H9 (cell line): ENCODE measurements at regions not wholly inside any gene's neighbourhood (a gene's known extent, or its start where the extent isn't known, plus 50 kb on each side); places are given as distances from the start of the nearest gene placed in this dataset.

ENCODE experiments used
- DNase-seq: peaks from one replicate; pipeline ENCODE4 v3.0.0-alpha.2; 2017
- H2AFZ ChIP-seq: one replicate; pipeline ENCODE4 v1.6.1; 2013; ENCODE audit warnings: mild to moderate bottlenecking, low read length, control low read depth, moderate library complexity
- H2AK5ac ChIP-seq: 2 replicates; pipeline ENCODE4 v1.6.1; 2013; ENCODE audit warnings: low read length, control low read depth, mixed read lengths; ENCODE audit not compliant: insufficient read length
- H2BK120ac ChIP-seq: one replicate; pipeline ENCODE4 v1.6.1; 2013; ENCODE audit warnings: low read depth, mild to moderate bottlenecking, low read length, control low read depth, inconsistent platforms; ENCODE audit not compliant: poor library complexity, severe bottlenecking
- H2BK12ac ChIP-seq: 2 replicates; pipeline ENCODE4 v1.6.1; 2013; ENCODE audit warnings: low read length, control low read depth, mixed read lengths, low read depth; ENCODE audit not compliant: insufficient read length
- H2BK15ac ChIP-seq: 2 replicates; pipeline ENCODE4 v1.6.1; 2013; ENCODE audit warnings: low read depth, low read length, control low read depth
- H2BK20ac ChIP-seq: one replicate; pipeline ENCODE4 v1.6.1; 2013; ENCODE audit warnings: low read depth, mild to moderate bottlenecking, low read length, control low read depth, inconsistent platforms; ENCODE audit not compliant: poor library complexity, severe bottlenecking
- H2BK5ac ChIP-seq: 2 replicates; pipeline ENCODE4 v1.6.1; 2013; ENCODE audit warnings: low read length, control low read depth, mixed read lengths; ENCODE audit not compliant: insufficient read length
- H3K14ac ChIP-seq: 2 replicates; pipeline ENCODE4 v1.6.1; 2013; ENCODE audit warnings: low read length, control low read depth; ENCODE audit not compliant: insufficient read depth
- H3K18ac ChIP-seq: 2 replicates; pipeline ENCODE4 v1.6.1; 2013; ENCODE audit warnings: low read depth, mild to moderate bottlenecking, mixed read lengths, low read length, control low read depth; ENCODE audit not compliant: insufficient read length
- H3K23ac ChIP-seq: 2 replicates; pipeline ENCODE4 v1.6.1; 2013; ENCODE audit warnings: low read length, control low read depth, mixed read lengths, low read depth; ENCODE audit not compliant: insufficient read length
- H3K23me2 ChIP-seq: 2 replicates; pipeline ENCODE4 v1.6.1; 2013; ENCODE audit warnings: low read depth, mild to moderate bottlenecking, mixed read lengths, low read length, control low read depth; ENCODE audit not compliant: insufficient read length, poor library complexity, severe bottlenecking
- H3K27ac ChIP-seq: 2 replicates; pipeline ENCODE4 v1.5.1; 2013; ENCODE audit warnings: low read length, control low read depth, mixed read lengths, low read depth; ENCODE audit not compliant: insufficient read length
- H3K27me3 ChIP-seq: 2 replicates; pipeline ENCODE4 v1.6.1; 2013; ENCODE audit warnings: low read length, control low read depth, inconsistent platforms; ENCODE audit not compliant: insufficient read depth
- H3K4ac ChIP-seq: 2 replicates; pipeline ENCODE4 v1.6.1; 2013; ENCODE audit warnings: low read depth, mild to moderate bottlenecking, control low read depth, inconsistent platforms, low read length, moderate library complexity
- H3K4me1 ChIP-seq: 2 replicates; pipeline ENCODE4 v1.6.1; 2013; ENCODE audit warnings: low read length, control low read depth, inconsistent platforms; ENCODE audit not compliant: insufficient read depth
- H3K4me2 ChIP-seq: 2 replicates; pipeline ENCODE4 v1.6.1; 2013; ENCODE audit warnings: low read length, control low read depth, mixed read lengths; ENCODE audit not compliant: insufficient read length, insufficient read depth
- H3K56ac ChIP-seq: 2 replicates; pipeline ENCODE4 v1.6.1; 2013; ENCODE audit warnings: low read depth, mild to moderate bottlenecking, mixed read lengths, low read length, control low read depth; ENCODE audit not compliant: insufficient read length
- H3K79me1 ChIP-seq: 2 replicates; pipeline ENCODE4 v1.6.1; 2013; ENCODE audit warnings: low read depth, mild to moderate bottlenecking, moderate library complexity, low read length, control low read depth, inconsistent platforms; ENCODE audit not compliant: insufficient read depth, poor library complexity, severe bottlenecking
- H3K79me2 ChIP-seq: 2 replicates; pipeline ENCODE4 v1.6.1; 2013; ENCODE audit warnings: low read length, control low read depth, inconsistent platforms; ENCODE audit not compliant: insufficient read depth
- H3K9ac ChIP-seq: 2 replicates; pipeline ENCODE4 v1.6.1; 2013; ENCODE audit warnings: low read length, control low read depth, mixed read lengths; ENCODE audit not compliant: insufficient read length; ENCODE audit errors: extremely low read depth
- H3K9me3 ChIP-seq: one replicate; pipeline ENCODE4 v1.6.1; 2013; ENCODE audit warnings: low read depth, low read length, inconsistent platforms; ENCODE audit not compliant: control insufficient read depth
- H3T11ph ChIP-seq: one replicate; pipeline ENCODE4 v1.6.1; 2013; ENCODE audit warnings: mild to moderate bottlenecking, low read length, control low read depth, inconsistent platforms
- H4K20me1 ChIP-seq: one replicate; pipeline ENCODE4 v1.6.1; 2013; ENCODE audit not compliant: control insufficient read depth, insufficient read length, insufficient read depth
- H4K5ac ChIP-seq: 2 replicates; pipeline ENCODE4 v1.6.1; 2013; ENCODE audit warnings: low read depth, mild to moderate bottlenecking, mixed read lengths, low read length, control low read depth; ENCODE audit not compliant: insufficient read length
- H4K8ac ChIP-seq: replicated peaks from 2 replicates; pipeline ENCODE4 v1.6.1; 2013; ENCODE audit warnings: low read length, control low read depth, mixed read lengths, low read depth; ENCODE audit not compliant: insufficient read length
- H4K91ac ChIP-seq: 2 replicates; pipeline ENCODE4 v1.6.1; 2013; ENCODE audit warnings: low read depth, mild to moderate bottlenecking, moderate library complexity, mixed read lengths, low read length, control low read depth; ENCODE audit not compliant: insufficient read length
- H3K27ac Mint-ChIP-seq, 3 experiments: 2 replicates in 2 of 3; 3 replicates in 1 of 3; pipeline ENCODE4 v1.8.0; 2020 to 2021; ENCODE audit warnings: mixed read lengths in 3 of 3, mild to moderate bottlenecking in 1 of 3, moderate library complexity in 1 of 3
- H3K27me3 Mint-ChIP-seq: 2 replicates; pipeline ENCODE4 v1.8.0; 2021; ENCODE audit warnings: low read depth, mild to moderate bottlenecking, moderate library complexity, mixed read lengths
- H3K36me3 Mint-ChIP-seq, 3 experiments: 2 replicates in 2 of 3; 3 replicates in 1 of 3; pipeline ENCODE4 v1.8.0; 2020 to 2021; ENCODE audit warnings: low read depth in 3 of 3, mixed read lengths in 3 of 3; ENCODE audit not compliant: insufficient read depth in 1 of 3
- H3K4me1 Mint-ChIP-seq, 2 experiments: 2 replicates each; pipeline ENCODE4 v1.8.0; 2020; ENCODE audit warnings: mixed read lengths in 2 of 2
- H3K4me3 Mint-ChIP-seq, 2 experiments: 2 replicates in 1 of 2; 3 replicates in 1 of 2; pipeline ENCODE4 v1.8.0; 2020 to 2021; ENCODE audit warnings: mild to moderate bottlenecking in 2 of 2, mixed read lengths in 2 of 2, moderate library complexity in 1 of 2
- H3K9me3 Mint-ChIP-seq, 2 experiments: 2 replicates in 1 of 2; 3 replicates in 1 of 2; pipeline ENCODE4 v1.8.0; 2020; ENCODE audit warnings: mild to moderate bottlenecking in 2 of 2, mixed read lengths in 2 of 2, moderate library complexity in 1 of 2
- WGBS: extraction: QIAGEN DNeasy Blood & Tissue Kit; methylation state at CpG from one replicate; pipeline ENCODE4 v1.1.7; 2013; ENCODE audit warnings: missing lambda C conversion rate, low lambda C conversion rate, mixed read lengths; ENCODE audit not compliant: insufficient read length; ENCODE audit errors: extremely low coverage; 5-methylcytosine and 5-hydroxymethylcytosine counted together
- TF ChIP-seq, protein P1 (sequence below): fragments of 200-600 bp; sonication (generic); conservative IDR thresholded peaks from 3 replicates; pipeline ENCODE4 v1.8.0; 2021; ENCODE audit warnings: antibody characterized with exemption, mild to moderate bottlenecking

DNA sequence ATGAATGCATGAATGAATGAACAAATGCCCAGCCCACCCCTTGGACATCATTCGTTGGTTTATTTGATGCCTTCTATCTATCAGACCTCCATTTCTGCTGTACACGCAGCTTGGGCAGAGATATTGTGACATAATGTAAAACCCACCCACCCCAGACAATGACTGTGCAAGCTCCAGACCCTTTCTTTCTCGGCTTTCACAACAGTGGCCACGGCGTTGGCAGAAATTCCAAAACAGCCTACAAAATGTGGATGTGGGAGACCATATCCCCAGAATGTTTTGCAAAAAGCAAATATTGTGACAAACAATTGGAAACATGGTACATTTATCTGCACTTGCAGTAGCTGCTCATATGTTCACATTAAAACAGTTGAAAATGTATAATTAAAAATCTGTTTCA, 162.0 kb upstream of the MAFB start:
- H3K27me3 Mint-ChIP-seq: peaks cover 5% of the 10 kb centered on the region; the same call in 1 of the 2 replicates
- peaks cover 0 to 5% of the 10 kb centered on the region in 2 experiments; a peak in 1 of 4 replicates for H3K4me1 Mint-ChIP-seq
- no peaks in the 10 kb centered on the region for H3K9me3 Mint-ChIP-seq
- H3K27ac Mint-ChIP-seq: no peak overlapping the region
- Histone ChIP-seq H3K79me2 (no peaks in the 10 kb centered on the region), H2BK120ac (no peak overlapping the region), H3K23ac (no peak overlapping the region), H2BK5ac (no peak overlapping the region), H4K20me1 (no peaks in the 10 kb centered on the region), H4K91ac (no peak overlapping the region), H3K9ac (no peak overlapping the region), H2AFZ (no peak overlapping the region), H2BK15ac (no peak overlapping the region), H4K5ac (no peak overlapping the region), H3K4me1 (no peaks in the 10 kb centered on the region), H2BK12ac (no peak overlapping the region), H3K79me1 (no peaks in the 10 kb centered on the region), H2AK5ac (no peak overlapping the region), H3T11ph (no peak overlapping the region), H3K4me2 (no peak overlapping the region), H3K27me3 (no peaks in the 10 kb centered on the region), H3K23me2 (no peaks in the 10 kb centered on the region), H2BK20ac (no peak overlapping the region), H3K18ac (no peak overlapping the region), H3K9me3 (no peaks in the 10 kb centered on the region), H3K56ac (no peak overlapping the region), H3K14ac (no peak overlapping the region), H4K8ac (no peak overlapping the region), H3K4ac (no peak overlapping the region), H3K27ac (no peak overlapping the region)
- no peak for DNase-seq
- H3K4me3 Mint-ChIP-seq: no peak overlapping the region
- no CpG with 5 or more reads among the region's 5 CpGs for WGBS
- TF ChIP-seq, protein P1, sequence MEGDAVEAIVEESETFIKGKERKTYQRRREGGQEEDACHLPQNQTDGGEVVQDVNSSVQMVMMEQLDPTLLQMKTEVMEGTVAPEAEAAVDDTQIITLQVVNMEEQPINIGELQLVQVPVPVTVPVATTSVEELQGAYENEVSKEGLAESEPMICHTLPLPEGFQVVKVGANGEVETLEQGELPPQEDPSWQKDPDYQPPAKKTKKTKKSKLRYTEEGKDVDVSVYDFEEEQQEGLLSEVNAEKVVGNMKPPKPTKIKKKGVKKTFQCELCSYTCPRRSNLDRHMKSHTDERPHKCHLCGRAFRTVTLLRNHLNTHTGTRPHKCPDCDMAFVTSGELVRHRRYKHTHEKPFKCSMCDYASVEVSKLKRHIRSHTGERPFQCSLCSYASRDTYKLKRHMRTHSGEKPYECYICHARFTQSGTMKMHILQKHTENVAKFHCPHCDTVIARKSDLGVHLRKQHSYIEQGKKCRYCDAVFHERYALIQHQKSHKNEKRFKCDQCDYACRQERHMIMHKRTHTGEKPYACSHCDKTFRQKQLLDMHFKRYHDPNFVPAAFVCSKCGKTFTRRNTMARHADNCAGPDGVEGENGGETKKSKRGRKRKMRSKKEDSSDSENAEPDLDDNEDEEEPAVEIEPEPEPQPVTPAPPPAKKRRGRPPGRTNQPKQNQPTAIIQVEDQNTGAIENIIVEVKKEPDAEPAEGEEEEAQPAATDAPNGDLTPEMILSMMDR: no peak
- no peaks in the 10 kb centered on the region for H3K36me3 Mint-ChIP-seq
